ENCODE measurements at regions not wholly inside any gene's neighbourhood (a gene's known extent, or its start where the extent isn't known, plus 50 kb on each side); places are given as distances from the start of the nearest gene placed in this dataset.
"Not testable (repeated sequence)": the region's sequence is repeated elsewhere in the genome, so short reads cannot be mapped to it uniquely, and the experiment has no call there.

GRCh38 chr14:25431211-25432076 is 381.5 kb upstream of the STXBP6 start:
- no peak for DNase-seq

GRCh38 chr14:25430808-25431207 is 380.9 kb upstream of the STXBP6 start:
- DNase-seq, result no peak

GRCh38 chr14:25412998-25413397 is 363.1 kb upstream of the STXBP6 start:
- no peak for DNase-seq

- no peak for DNase-seq
These were observed 362.1 kb upstream of the STXBP6 start for GRCh38 chr14:25411781-25412757.

GRCh38 chr14:25406818-25407217 is 356.9 kb upstream of the STXBP6 start:
- no peak for DNase-seq

GRCh38 chr14:25400607-25401206 is 350.8 kb upstream of the STXBP6 start:
- DNase-seq, result peak; percentile 29

- no peak for DNase-seq
These were observed 346.2 kb upstream of the STXBP6 start for GRCh38 chr14:25396128-25396527.

GRCh38 chr14:25394791-25395391 is 344.9 kb upstream of the STXBP6 start:
- DNase-seq, result no peak

GRCh38 chr14:25394356-25394755 is 344.4 kb upstream of the STXBP6 start:
- DNase-seq, result no peak

GRCh38 chr14:25389948-25390347 is 340.0 kb upstream of the STXBP6 start:
- no peak for DNase-seq

- DNase-seq, result no peak
These were observed 331.6 kb upstream of the STXBP6 start for GRCh38 chr14:25381498-25381897.

- no peak for DNase-seq
These were observed 325.7 kb upstream of the STXBP6 start for GRCh38 chr14:25375639-25376038.

GRCh38 chr14:25371068-25371467 is 321.1 kb upstream of the STXBP6 start:
- DNase-seq, result no peak

- DNase-seq, result not testable (repeated sequence)
These were observed 320.1 kb upstream of the STXBP6 start for GRCh38 chr14:25370057-25370456.

- DNase-seq, result no peak
These were observed 308.4 kb upstream of the STXBP6 start for GRCh38 chr14:25358330-25358729.

- no peak for DNase-seq
These were observed 301.3 kb upstream of the STXBP6 start for GRCh38 chr14:25351269-25351668.

GRCh38 chr14:25350802-25351201 is 300.9 kb upstream of the STXBP6 start:
- DNase-seq, result no peak

- no peak for DNase-seq
These were observed 300.1 kb upstream of the STXBP6 start for GRCh38 chr14:25350021-25350420.

GRCh38 chr14:25349269-25349668 is 299.3 kb upstream of the STXBP6 start:
- no peak for DNase-seq

- DNase-seq, result no peak
These were observed 290.9 kb upstream of the STXBP6 start for GRCh38 chr14:25340882-25341281.

GRCh38 chr14:25322784-25323183 is 272.8 kb upstream of the STXBP6 start:
- DNase-seq, result no peak

- not testable (repeated sequence) for DNase-seq
These were observed 266.1 kb upstream of the STXBP6 start for GRCh38 chr14:25316007-25316406.

- DNase-seq, result no peak
These were observed 258.3 kb upstream of the STXBP6 start for GRCh38 chr14:25308244-25308643.

Data from CD4-positive, alpha-beta T cell treated with Interleukin-12 subunit alpha and Interleukin-12 subunit beta, for 1 hour (primary cell).